ENCODE measurements at regions not wholly inside any gene's neighbourhood (a gene's known extent, or its start where the extent isn't known, plus 50 kb on each side); places are given as distances from the start of the nearest gene placed in this dataset.

DNA sequence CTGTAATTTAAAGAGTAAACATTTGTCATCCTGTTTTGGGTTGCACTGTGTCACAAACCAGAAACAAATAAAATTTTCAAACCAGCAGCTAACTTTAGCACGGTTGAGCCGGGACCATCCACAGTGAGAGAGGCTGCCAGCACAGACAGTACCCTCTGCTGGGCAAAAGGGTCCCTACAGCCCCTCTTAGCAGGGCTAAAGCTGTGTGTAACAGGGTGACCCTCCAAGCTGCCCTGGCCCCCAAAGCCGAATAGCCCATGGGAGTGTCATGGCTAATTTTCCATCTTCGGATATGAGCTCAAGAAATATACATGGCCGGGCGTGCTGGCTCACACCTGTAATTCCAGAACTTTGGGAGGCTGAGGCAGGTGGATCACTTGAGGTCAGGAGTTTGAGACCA, 157.1 kb upstream of the GRIN2B start:
- DNase-seq (ENCODE audit: low read depth): no peak
- H3K4me3 ChIP-seq (ENCODE audit: low read depth, low read length): no peak overlapping the region
- TF ChIP-seq, protein P1, sequence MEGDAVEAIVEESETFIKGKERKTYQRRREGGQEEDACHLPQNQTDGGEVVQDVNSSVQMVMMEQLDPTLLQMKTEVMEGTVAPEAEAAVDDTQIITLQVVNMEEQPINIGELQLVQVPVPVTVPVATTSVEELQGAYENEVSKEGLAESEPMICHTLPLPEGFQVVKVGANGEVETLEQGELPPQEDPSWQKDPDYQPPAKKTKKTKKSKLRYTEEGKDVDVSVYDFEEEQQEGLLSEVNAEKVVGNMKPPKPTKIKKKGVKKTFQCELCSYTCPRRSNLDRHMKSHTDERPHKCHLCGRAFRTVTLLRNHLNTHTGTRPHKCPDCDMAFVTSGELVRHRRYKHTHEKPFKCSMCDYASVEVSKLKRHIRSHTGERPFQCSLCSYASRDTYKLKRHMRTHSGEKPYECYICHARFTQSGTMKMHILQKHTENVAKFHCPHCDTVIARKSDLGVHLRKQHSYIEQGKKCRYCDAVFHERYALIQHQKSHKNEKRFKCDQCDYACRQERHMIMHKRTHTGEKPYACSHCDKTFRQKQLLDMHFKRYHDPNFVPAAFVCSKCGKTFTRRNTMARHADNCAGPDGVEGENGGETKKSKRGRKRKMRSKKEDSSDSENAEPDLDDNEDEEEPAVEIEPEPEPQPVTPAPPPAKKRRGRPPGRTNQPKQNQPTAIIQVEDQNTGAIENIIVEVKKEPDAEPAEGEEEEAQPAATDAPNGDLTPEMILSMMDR (IDR thresholded peaks at IDR 0.05; ENCODE audit: low read depth, low read length, missing control alignments): peak; percentile 44

DNA sequence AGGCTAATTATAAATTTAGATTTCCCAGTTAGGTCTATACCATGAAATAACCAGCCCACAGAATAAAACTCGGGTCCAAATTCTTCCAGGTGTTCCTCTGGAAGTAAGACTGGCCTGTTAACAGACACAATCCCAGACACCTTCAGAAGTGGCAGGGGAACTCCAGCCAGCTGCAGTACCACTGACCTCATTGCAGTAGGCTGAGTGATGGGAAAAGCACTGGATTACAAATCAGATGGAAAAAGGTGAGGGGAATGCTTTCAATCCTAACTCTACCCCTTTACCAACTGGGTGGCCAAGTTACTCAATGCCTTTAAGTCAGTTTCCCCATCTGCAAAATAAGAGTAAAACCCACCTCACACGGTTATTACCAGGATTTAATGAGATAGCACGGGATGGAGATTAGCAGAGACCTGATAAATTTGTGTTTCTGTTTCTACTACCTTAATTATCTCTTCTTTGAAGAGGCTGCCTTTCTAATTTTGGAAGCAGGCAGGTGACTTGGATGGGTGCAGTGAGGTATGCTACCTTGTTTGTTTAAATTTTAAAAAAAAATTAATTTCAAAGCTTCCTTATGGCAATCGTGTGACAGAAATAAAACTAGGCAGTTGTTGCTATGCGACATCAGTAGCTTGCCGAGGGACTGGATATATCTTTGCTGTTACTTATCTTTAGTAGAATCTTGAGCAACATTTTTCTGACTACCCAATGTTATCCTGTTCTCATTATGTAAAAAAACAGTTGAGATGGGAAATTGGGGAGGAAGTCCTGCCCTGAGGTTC, 167.3 kb upstream of the GRIN2B start:
- TF ChIP-seq, protein P1 (IDR thresholded peaks at IDR 0.05; ENCODE audit: low read depth, low read length, missing control alignments): no peak
- no peak for DNase-seq (ENCODE audit: low read depth)

DNA sequence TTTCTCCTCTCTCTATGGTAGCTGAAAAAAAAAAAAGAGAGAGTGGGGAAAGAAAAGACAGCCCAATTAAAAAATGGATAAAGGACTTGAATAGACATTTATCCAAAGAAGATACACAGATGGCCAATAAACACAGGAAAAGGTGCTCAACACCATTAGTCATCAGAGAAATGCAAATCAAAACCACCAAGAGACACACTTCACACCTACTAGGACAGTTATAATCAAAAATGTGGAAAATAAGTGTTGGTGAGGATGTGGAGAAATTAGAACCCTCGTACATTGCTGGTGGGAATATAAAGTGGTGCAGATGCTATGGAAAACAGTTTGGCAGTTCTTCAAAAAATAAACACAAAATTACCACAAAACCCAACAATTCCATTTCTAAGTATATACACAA, 172.4 kb upstream of the GRIN2B start:
- DNase-seq (ENCODE audit: low read depth): no peak
- TF ChIP-seq, protein P1 (IDR thresholded peaks at IDR 0.05; ENCODE audit: low read depth, low read length, missing control alignments): no peak

More for the DNA sequence above, 167.3 kb upstream of the GRIN2B start:
- no peak overlapping the region for H3K4me3 ChIP-seq (ENCODE audit: low read depth, low read length)

DNA sequence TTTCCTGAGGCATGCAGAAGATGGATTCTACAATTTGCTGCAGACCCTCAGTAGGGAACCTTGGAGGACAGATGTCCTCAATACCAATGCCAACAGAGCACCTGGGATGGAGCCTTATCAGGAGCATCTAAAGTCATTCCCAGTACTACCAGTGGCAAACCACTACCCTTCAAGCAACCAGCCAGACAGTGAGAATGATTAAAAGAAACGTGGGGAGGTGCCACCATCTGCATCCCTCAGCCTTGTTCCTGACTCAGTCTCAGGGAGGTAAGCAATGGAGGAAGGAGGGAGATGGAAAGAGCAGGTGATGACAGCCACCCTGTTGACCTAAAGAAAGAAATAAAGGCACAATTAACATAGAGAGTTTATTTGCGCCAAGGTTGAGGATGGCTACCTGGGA, 175.2 kb upstream of the GRIN2B start:
- TF ChIP-seq, protein P1 (IDR thresholded peaks at IDR 0.05; ENCODE audit: low read depth, low read length, missing control alignments): no peak
- no peak for DNase-seq (ENCODE audit: low read depth)

More for the DNA sequence above, 172.4 kb upstream of the GRIN2B start:
- no peak overlapping the region for H3K4me3 ChIP-seq (ENCODE audit: low read depth, low read length)

DNA sequence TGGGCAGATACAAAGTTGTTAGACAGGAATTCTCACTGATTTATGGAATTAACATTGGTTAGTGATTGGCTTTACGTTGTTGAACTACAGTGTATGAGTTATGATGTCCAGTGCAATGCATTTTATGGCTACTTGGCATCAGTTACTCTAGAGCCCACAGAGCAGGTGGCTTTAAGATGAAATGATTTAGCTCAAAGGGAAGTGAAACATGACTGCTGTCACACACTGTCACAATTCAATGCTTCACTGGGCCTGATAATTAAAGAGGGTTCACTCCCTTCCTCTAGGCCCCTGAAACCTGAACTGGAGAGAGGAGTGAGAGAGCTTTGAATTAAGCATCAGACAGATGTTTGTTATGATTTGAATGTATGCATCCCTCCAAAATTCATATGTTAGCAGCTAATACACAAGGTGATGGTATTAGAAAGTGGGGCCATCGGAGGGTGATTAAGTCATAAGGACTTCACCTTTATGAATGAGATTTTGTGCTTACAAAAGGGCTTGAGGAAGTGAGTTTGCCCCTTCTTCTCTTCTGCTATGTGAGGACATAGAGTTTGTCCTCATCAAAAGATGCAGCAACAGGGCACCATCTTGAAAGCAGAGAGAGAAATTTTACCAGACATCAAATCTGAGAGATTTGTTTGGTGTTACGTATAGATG, 175.8 kb upstream of the GRIN2B start:
- H3K4me3 ChIP-seq (ENCODE audit: low read depth, low read length): no peak overlapping the region
- peak; percentile 96 for DNase-seq (ENCODE audit: low read depth)
- TF ChIP-seq, protein P1 (IDR thresholded peaks at IDR 0.05; ENCODE audit: low read depth, low read length, missing control alignments): no peak

More for the DNA sequence above, 175.2 kb upstream of the GRIN2B start:
- no peak overlapping the region for H3K4me3 ChIP-seq (ENCODE audit: low read depth, low read length)

DNA sequence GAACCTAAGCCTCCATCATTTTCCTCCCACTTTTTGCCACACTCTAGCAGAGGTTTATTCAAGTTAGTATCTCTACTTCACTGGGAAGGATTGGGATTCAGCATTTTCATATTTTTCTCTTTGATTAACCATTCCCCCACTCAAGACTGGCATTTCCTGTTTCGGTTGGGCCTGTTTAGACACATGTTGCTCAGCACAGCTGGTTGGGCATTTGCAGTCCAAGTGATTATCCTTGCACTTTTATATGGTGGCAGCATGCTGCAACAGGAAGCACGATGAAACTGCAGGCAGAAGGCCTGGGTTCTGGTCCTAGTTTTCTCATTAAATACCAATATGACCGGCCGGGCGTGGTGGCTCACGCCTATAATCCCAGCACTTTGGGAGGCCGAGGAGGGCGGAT, 182.9 kb upstream of the GRIN2B start:
- no peak overlapping the region for H3K4me3 ChIP-seq (ENCODE audit: low read depth, low read length)
- no peak for DNase-seq (ENCODE audit: low read depth)
- TF ChIP-seq, protein P1 (IDR thresholded peaks at IDR 0.05; ENCODE audit: low read depth, low read length, missing control alignments): no peak

Measured in GM12864 (cell line).